Natural killer cell (primary cell): ENCODE measurements at regions not wholly inside any gene's neighbourhood (a gene's known extent, or its start where the extent isn't known, plus 50 kb on each side); places are given as distances from the start of the nearest gene placed in this dataset.

Source experiments
- ATAC-seq, 3 donors: fragments of 150-1000 bp in 2 of 3; fragments of 200-7000 bp in 1 of 3; cut with Tn5 transposase; 1 replicate in 1 of 3; 2 replicates in 2 of 3; pipeline ENCODE4 v1.10.0; 2021; ENCODE audit warnings: mild to moderate bottlenecking in 2 of 3, moderate library complexity in 2 of 3
- DNase-seq, 2 donors: peaks; one replicate each; pipeline versions ENCODE4 v3.0.0 to v3.0.0-alpha.2; 2013 to 2021; ENCODE audit warnings: mixed read lengths in 1 of 2
- H3K27ac ChIP-seq: one replicate; pipeline ENCODE4 v1.5.1; 2013; ENCODE audit warnings: mild to moderate bottlenecking, low read length
- H3K27me3 ChIP-seq: one replicate; pipeline ENCODE4 v1.6.1; 2013; ENCODE audit warnings: low read length; ENCODE audit not compliant: control insufficient read depth, insufficient read depth
- H3K36me3 ChIP-seq: one replicate; pipeline ENCODE4 v1.6.1; 2013; ENCODE audit warnings: low read length; ENCODE audit not compliant: control insufficient read depth, insufficient read depth
- H3K4me1 ChIP-seq: one replicate; pipeline ENCODE4 v1.6.1; 2013; ENCODE audit warnings: low read length; ENCODE audit not compliant: control insufficient read depth, insufficient read depth
- H3K4me3 ChIP-seq: one replicate; pipeline ENCODE4 v1.5.1; 2013; ENCODE audit warnings: low read length
- H3K9me3 ChIP-seq: one replicate; pipeline ENCODE4 v1.6.1; 2013; ENCODE audit warnings: low read length; ENCODE audit not compliant: control insufficient read depth, insufficient read depth
- H3K27ac Mint-ChIP-seq, 2 donors: one replicate each; pipeline ENCODE4 v1.8.0; 2022; ENCODE audit warnings: mild to moderate bottlenecking in 2 of 2, mixed read lengths in 2 of 2, moderate library complexity in 1 of 2
- H3K27me3 Mint-ChIP-seq, 2 donors: one replicate each; pipeline ENCODE4 v1.8.0; 2022; ENCODE audit warnings: low read depth in 2 of 2, mixed read lengths in 2 of 2
- H3K36me3 Mint-ChIP-seq: one replicate; pipeline ENCODE4 v1.8.0; 2022; ENCODE audit warnings: mixed read lengths
- H3K4me1 Mint-ChIP-seq, 2 donors: one replicate each; pipeline ENCODE4 v1.8.0; 2022; ENCODE audit warnings: mixed read lengths in 2 of 2
- H3K4me3 Mint-ChIP-seq: one replicate; pipeline ENCODE4 v1.8.0; 2022; ENCODE audit warnings: mild to moderate bottlenecking, moderate library complexity, mixed read lengths
- H3K9me3 Mint-ChIP-seq, 2 donors: one replicate each; pipeline ENCODE4 v1.8.0; 2022; ENCODE audit warnings: mixed read lengths in 2 of 2
- CTCF ChIP-seq: fragments of 200-600 bp; IDR thresholded peaks from one replicate; pipeline ENCODE4 v1.8.0; 2022; ENCODE audit warnings: antibody characterized with exemption
- WGBS: methylation state at CpG from one replicate; pipeline ENCODE4 v1.1.7; 2013; ENCODE audit warnings: missing lambda C conversion rate; ENCODE audit not compliant: insufficient coverage; 5-methylcytosine and 5-hydroxymethylcytosine counted together
- intact Hi-C: fragments of 100-400 bp; cut with micrococcal nuclease; formaldehyde crosslinking; loops from one replicate; pipeline ENCODE4 v1.14.2; 2022

DNA sequence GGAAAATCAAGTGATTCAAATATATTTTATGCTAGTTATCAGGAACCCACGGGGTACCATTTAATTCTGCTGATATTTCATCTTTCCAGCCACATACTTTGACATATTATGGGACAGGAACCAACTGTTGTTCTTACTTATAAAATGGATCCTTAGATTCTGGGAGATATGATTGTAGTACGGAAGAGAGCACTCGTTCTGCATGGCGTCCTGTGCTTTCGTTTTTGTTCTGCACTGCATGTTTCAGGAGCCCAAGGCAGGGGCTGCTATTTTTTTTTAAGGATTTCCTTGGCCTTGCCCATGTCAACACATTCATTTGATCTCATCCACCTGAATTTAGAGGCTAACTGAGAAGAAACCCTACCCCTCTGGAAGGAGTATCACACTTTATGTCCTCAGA, 245.5 kb upstream of the TLL1 start:
- no peaks in the 10 kb centered on the region for H3K4me1 ChIP-seq
- Mint-ChIP-seq H3K4me3 (no peak overlapping the region), H3K27me3 (no peaks in the 10 kb centered on the region), H3K4me1 (no peaks in the 10 kb centered on the region), H3K9me3 (peaks cover 3 to 4% of the 10 kb centered on the region in 2 donors), H3K36me3 (no peaks in the 10 kb centered on the region), H3K27ac (no peak overlapping the region)
- DNase-seq (no peak), ATAC-seq (no peak)
- H3K9me3 ChIP-seq = no peaks in the 10 kb centered on the region
- WGBS = 93% methylated on average over 4 of the region's 5 CpGs
- no peak overlapping the region for H3K27ac ChIP-seq
- intact Hi-C loops = no loop called here
- TF ChIP-seq CTCF = no peak
- no peaks in the 10 kb centered on the region for H3K36me3 ChIP-seq
- no peak overlapping the region for H3K4me3 ChIP-seq
- no peaks in the 10 kb centered on the region for H3K27me3 ChIP-seq

- intact Hi-C loops = no loop called here
- H3K4me3 Mint-ChIP-seq = no peak overlapping the region
- DNase-seq (no peak), ATAC-seq (no peak)
- no peaks in the 10 kb centered on the region for H3K9me3 ChIP-seq
- H3K36me3 ChIP-seq = no peaks in the 10 kb centered on the region
- H3K4me3 ChIP-seq = no peak overlapping the region
- no peaks in the 10 kb centered on the region for H3K4me1 Mint-ChIP-seq
- H3K4me1 ChIP-seq = no peaks in the 10 kb centered on the region
- H3K27ac ChIP-seq = no peak overlapping the region
- no peaks in the 10 kb centered on the region for H3K36me3 Mint-ChIP-seq
- H3K27me3 Mint-ChIP-seq = no peaks in the 10 kb centered on the region
- TF ChIP-seq CTCF = no peak
- no peak overlapping the region for H3K27ac Mint-ChIP-seq
- 80% methylated on average over 1 of the region's 3 CpGs for WGBS
- no peaks in the 10 kb centered on the region for H3K27me3 ChIP-seq
- H3K9me3 Mint-ChIP-seq = peaks cover 3 to 4% of the 10 kb centered on the region in 2 donors
These were observed 244.5 kb upstream of the TLL1 start for GRCh38 chr4:165628572-165628971.

DNA sequence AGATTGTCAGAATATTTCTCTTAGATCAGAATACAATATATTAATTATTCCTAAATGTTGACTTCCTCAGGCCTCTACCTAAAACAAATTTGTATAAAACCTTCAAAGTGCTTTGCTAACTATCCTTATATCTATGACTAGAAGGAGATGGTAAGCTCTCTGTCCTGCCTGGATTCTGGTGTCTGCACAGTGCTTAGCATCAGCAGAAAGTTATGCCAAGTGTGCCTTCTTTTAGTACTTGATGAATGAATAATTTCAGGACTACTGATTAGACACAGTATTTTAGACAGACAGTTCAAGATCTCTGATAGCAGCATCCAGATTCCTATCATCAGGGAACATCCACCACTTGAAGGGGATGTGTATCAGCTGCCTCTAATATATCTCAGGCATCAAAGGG, 242.4 kb upstream of the TLL1 start:
- Histone ChIP-seq H3K4me3 (no peak overlapping the region), H3K27ac (no peak overlapping the region), H3K9me3 (peaks cover 3% of the 10 kb centered on the region), H3K36me3 (no peaks in the 10 kb centered on the region), H3K4me1 (no peaks in the 10 kb centered on the region), H3K27me3 (no peaks in the 10 kb centered on the region)
- Mint-ChIP-seq H3K4me1 (no peaks in the 10 kb centered on the region), H3K9me3 (peaks cover 2 to 4% of the 10 kb centered on the region in 2 donors), H3K36me3 (no peaks in the 10 kb centered on the region), H3K4me3 (no peak overlapping the region), H3K27me3 (no peaks in the 10 kb centered on the region), H3K27ac (no peak overlapping the region)
- DNase-seq (no peak), ATAC-seq (no peak)
- intact Hi-C loops = no loop called here
- no peak for TF ChIP-seq CTCF

DNA sequence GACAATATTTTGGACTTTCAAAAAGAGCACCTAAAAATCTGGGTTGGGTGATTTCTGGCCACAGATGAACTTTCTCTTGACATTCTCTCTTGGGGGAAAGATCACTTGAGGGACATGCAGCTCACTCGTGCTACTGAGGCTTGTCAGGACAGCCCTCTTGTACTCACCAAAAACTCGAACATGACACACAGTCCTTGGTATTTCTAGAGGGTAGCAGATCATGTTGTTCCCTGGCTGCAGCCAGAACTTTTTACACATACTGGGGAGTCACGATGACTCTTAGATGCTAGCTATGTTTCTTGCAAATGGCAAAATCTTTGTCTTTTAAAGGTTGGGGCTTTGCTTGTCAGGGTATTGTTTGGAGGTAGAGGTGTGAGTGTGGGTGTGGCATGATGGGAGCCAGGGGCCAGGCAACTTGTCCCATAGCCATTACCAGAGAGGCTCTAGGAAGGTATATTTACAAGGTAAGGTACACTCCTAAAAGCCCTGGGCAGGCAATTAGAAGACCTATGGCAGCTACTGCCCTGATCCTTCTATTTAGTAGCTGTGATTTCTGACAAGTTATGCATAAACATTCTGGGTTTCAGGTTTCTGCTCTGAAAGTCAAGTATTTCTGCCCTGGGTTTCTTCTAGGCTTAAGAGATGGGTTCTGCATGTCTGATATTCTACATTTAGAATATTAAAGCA, 241.7 kb upstream of the TLL1 start:
- intact Hi-C loops = no loop called here
- H3K9me3 ChIP-seq = peaks cover 7% of the 10 kb centered on the region
- Mint-ChIP-seq H3K4me1 (no peaks in the 10 kb centered on the region), H3K36me3 (no peaks in the 10 kb centered on the region), H3K27ac (no peak overlapping the region), H3K4me3 (no peak overlapping the region), H3K27me3 (no peaks in the 10 kb centered on the region), H3K9me3 (peaks cover 3 to 8% of the 10 kb centered on the region in 2 donors)
- 81% methylated on average over 3 of the region's 3 CpGs for WGBS
- ATAC-seq = no peak
- TF ChIP-seq CTCF = no peak
- DNase-seq = no peak
- H3K4me1 ChIP-seq = no peaks in the 10 kb centered on the region
- no peak overlapping the region for H3K27ac ChIP-seq
- no peaks in the 10 kb centered on the region for H3K27me3 ChIP-seq
- H3K36me3 ChIP-seq = no peaks in the 10 kb centered on the region
- H3K4me3 ChIP-seq = no peak overlapping the region
